ENCODE measurements at regions not wholly inside any gene's neighbourhood (a gene's known extent, or its start where the extent isn't known, plus 50 kb on each side); places are given as distances from the start of the nearest gene placed in this dataset.
"Not testable (repeated sequence)": the region's sequence is repeated elsewhere in the genome, so short reads cannot be mapped to it uniquely, and the experiment has no call there.

DNA sequence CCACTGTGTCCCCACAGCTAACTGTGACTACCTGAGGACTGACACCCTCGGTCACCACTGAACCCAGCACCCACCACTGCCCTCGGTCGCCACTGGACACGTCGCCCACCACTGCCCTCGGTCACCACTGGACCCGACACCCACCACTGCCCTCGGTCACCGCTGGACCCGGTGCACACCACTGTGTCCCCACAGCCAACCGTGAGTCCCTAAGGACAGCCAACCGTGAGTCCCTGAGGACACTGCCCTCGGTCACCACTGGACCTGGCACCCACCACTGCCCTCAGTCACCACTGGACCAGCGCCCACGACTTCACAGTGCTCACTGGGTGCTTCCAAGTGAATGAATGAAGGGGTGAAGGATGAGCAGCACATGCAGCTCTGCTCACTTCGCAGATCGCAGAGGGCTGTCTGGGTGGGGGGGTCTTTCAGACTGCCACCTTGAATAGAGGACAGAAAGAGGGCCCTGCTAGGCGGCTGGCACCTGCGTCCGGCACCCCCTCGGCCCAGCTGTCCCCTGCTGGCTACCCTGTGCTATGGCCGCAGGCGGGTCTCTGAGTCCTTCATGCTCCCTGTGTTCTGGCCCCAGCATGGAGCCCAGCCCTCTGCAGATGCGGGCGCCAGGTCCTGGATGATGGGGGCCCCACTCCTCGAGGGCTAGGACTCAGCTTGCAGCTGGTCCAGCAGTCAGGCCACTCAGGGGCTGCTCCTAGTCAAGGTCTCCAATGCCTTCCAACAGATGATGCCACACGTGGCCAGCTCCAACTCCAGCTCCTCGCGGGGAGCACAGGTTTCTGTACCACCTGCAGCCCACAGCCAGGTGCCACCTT, 51.4 kb upstream of the GPC1 start:
- DNase-seq (ENCODE audit: extremely low spot score, insufficient read length, low read depth) (no peak), FAIRE-seq (no peak)

DNA sequence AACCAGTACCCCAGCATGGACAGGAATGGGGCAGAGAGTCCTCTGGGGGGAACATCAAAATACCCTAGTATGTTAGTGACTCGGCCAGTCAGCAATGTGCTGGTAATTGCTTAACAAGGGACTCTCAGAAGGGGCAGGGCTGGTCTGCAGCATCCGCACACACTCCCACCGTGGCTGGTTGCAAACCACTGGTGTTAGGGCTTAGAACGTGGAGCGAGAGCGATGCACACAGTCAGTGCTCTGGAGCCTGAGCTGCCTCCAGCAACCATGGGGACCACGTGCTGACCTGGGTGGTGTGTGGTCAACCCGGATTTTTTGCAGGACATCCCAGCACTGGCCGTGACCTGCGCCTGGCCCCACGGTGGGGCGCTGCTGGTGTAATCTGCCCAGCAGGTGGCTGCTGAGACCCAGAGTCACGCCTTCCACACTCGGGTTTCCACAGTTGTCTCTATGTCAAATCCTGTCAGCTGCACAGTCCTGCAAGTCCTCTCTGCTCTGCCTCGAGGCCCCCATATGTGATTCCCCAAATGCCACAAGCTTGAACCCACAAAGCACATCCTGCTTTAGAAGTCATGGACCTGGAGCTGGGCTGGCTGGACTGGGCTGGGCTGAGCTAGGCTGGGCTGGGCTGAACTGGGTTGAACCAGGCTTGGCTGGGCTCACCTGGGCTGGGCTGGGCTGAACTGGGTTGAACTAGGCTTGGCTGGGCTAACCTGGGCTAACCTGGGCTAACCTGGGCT, 50.6 kb upstream of the GPC1 start:
- FAIRE-seq (no peak), DNase-seq (ENCODE audit: extremely low spot score, insufficient read length, low read depth) (no peak)

DNA sequence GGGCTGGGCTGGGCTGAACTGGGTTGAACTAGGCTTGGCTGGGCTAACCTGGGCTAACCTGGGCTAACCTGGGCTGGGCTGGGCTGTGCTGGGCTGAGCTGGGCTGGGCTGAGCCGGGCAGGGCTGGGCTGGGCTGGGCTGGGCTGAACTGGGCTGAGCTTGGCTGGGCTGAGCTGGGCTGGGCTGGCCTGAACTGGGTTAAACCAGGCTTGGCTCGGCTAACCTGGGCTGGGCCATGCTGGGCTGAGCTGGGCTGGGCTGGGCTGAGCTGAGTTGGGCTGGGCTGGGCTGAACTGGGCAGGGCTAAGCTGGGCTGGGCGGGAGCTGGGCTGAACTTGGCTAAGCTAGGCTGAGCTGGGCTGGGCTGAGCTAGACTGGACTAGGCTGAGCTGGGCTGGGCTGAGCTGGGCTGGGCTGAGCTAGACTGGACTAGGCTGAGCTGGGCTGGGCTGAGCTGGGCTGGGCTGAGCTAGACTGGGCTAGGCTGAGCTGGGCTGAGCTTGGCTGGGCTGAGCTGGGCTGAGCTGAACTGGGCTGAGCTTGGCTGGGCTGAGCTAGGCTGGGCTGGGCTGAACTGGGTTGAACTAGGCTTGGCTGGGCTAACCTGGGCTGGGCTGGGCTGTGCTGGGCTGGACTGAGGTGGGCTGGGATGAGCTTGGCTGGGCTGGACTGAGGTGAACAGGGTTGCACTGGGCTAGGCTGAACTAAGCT, 49.9 kb upstream of the GPC1 start:
- DNase-seq (ENCODE audit: extremely low spot score, insufficient read length, low read depth); FAIRE-seq: not testable (repeated sequence)
